ENCODE measurements at regions not wholly inside any gene's neighbourhood (a gene's known extent, or its start where the extent isn't known, plus 50 kb on each side); places are given as distances from the start of the nearest gene placed in this dataset.

GRCh38 chr17:71180801-71181385 is 939.9 kb upstream of the SOX9 start:
- no peaks in the 10 kb centered on the region for H3K36me3 ChIP-seq
- H3K4me1 ChIP-seq (replicated peaks), result no peaks in the 10 kb centered on the region
- H3K4me3 ChIP-seq, result no peak overlapping the region
- no peak overlapping the region for H3K27ac ChIP-seq
- WGBS, result 7% methylated on average over 6 of the region's 6 CpGs
- H3K27me3 ChIP-seq (replicated peaks; ENCODE audit: insufficient read depth), result no peaks in the 10 kb centered on the region
- no peaks in the 10 kb centered on the region for H3K9me3 ChIP-seq
- DNase-seq (ENCODE audit: low spot score), result peak; percentile 20
- intact Hi-C loops (cut with DNase I), result no loop called here
- TF ChIP-seq CTCF (IDR thresholded peaks at IDR 0.05) (no peak), POLR2AphosphoS5 (IDR thresholded peaks at IDR 0.05) (no peak), POLR2A (IDR thresholded peaks at IDR 0.05) (no peak)

- Histone ChIP-seq H3K36me3 (no peaks in the 10 kb centered on the region), H3K27ac (no peak overlapping the region), H3K4me1 (replicated peaks) (no peaks in the 10 kb centered on the region), H3K9me3 (no peaks in the 10 kb centered on the region), H3K27me3 (replicated peaks; ENCODE audit: insufficient read depth) (no peaks in the 10 kb centered on the region), H3K4me3 (no peak overlapping the region)
- no peak for DNase-seq (ENCODE audit: low spot score)
- intact Hi-C loops (cut with DNase I), result no loop called here
- WGBS, result 88% methylated on average over 4 of the region's 4 CpGs
- TF ChIP-seq POLR2AphosphoS5 (IDR thresholded peaks at IDR 0.05), result no peak
- no peak for TF ChIP-seq POLR2A (IDR thresholded peaks at IDR 0.05)
- no peak for TF ChIP-seq CTCF (IDR thresholded peaks at IDR 0.05)
Observed at GRCh38 chr17:71183066-71183660, 937.7 kb upstream of the SOX9 start.

DNA sequence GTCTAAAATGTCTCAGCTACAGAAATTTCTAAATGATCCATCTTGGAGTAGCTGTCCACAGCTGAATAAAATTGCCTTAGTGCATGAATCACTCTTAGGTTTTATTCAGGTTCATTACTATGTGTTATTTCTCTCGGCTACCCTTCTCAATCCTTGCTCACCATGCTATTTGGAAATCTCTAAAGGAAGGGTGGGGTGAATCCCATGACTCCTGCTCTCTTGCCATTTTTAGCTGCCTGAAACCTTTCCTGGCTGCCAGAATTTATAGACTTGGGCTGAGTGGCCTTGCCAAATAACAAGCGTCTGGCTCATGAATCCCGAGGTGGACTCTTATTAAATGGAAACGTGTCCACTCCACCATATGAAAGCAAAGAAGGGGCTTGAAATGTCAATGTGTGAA is 936.1 kb upstream of the SOX9 start:
- Histone ChIP-seq H3K27me3 (replicated peaks; ENCODE audit: insufficient read depth) (no peaks in the 10 kb centered on the region), H3K36me3 (no peaks in the 10 kb centered on the region), H3K4me3 (no peak overlapping the region), H3K27ac (no peak overlapping the region), H3K9me3 (no peaks in the 10 kb centered on the region), H3K4me1 (replicated peaks) (no peaks in the 10 kb centered on the region)
- 45% methylated on average over 4 of the region's 4 CpGs for WGBS
- TF ChIP-seq CTCF (IDR thresholded peaks at IDR 0.05) (no peak), POLR2AphosphoS5 (IDR thresholded peaks at IDR 0.05) (no peak), POLR2A (IDR thresholded peaks at IDR 0.05) (no peak)
- intact Hi-C loops (cut with DNase I), result no loop called here
- DNase-seq (ENCODE audit: low spot score), result no peak

GRCh38 chr17:71187145-71187878 is 933.5 kb upstream of the SOX9 start:
- intact Hi-C loops (cut with DNase I), result no loop called here
- 92% methylated on average over 8 of the region's 8 CpGs for WGBS
- DNase-seq (ENCODE audit: low spot score), result no peak
- no peaks in the 10 kb centered on the region for H3K4me1 ChIP-seq (replicated peaks)
- no peak overlapping the region for H3K4me3 ChIP-seq
- no peaks in the 10 kb centered on the region for H3K27me3 ChIP-seq (replicated peaks; ENCODE audit: insufficient read depth)
- H3K9me3 ChIP-seq, result no peaks in the 10 kb centered on the region
- H3K36me3 ChIP-seq, result no peaks in the 10 kb centered on the region
- H3K27ac ChIP-seq, result no peak overlapping the region
- TF ChIP-seq POLR2A (IDR thresholded peaks at IDR 0.05) (no peak), POLR2AphosphoS5 (IDR thresholded peaks at IDR 0.05) (no peak), CTCF (IDR thresholded peaks at IDR 0.05) (no peak)
